B cell (primary cell): ENCODE measurements at regions not wholly inside any gene's neighbourhood (a gene's known extent, or its start where the extent isn't known, plus 50 kb on each side); places are given as distances from the start of the nearest gene placed in this dataset.

Source experiments
- ATAC-seq: fragments of 200-7000 bp; cut with Tn5 transposase; one replicate; pipeline ENCODE4 v1.10.0; 2021; ENCODE audit warnings: low read depth, mild to moderate bottlenecking, moderate number of reproducible peaks, moderate library complexity
- CTCF ChIA-PET: fragments of 350-600 bp; sonication (Branson Sonifier 250); formaldehyde crosslinking; loops from one replicate; lab custom pipeline; 2021; ENCODE audit warnings: antibody characterized with exemption, inconsistent platforms; lab: Charles Lee
- POLR2A ChIA-PET: fragments of 350-600 bp; sonication (Branson Sonifier 250); formaldehyde crosslinking; loops from one replicate; lab custom pipeline; 2021; ENCODE audit warnings: antibody characterized with exemption; lab: Charles Lee
- DNase-seq: peaks from one replicate; pipeline ENCODE4 v3.0.0; 2013
- H2AFZ ChIP-seq: 2 replicates; pipeline ENCODE4 v1.6.1; 2012; ENCODE audit warnings: mild to moderate bottlenecking, low read depth, low read length; ENCODE audit not compliant: insufficient read depth, poor library complexity, severe bottlenecking
- H3K27ac ChIP-seq, 2 donors: 1 replicate in 1 of 2; 2 replicates in 1 of 2; pipeline ENCODE4 v1.5.1; 2012 to 2013; ENCODE audit warnings: low read length in 2 of 2, mild to moderate bottlenecking in 2 of 2, moderate library complexity in 1 of 2
- H3K27me3 ChIP-seq, 4 experiments: fragments of 200-600 bp in 1 of 4; sonication (generic) in 1 of 4; replicated peaks in 1 of 4; 1 replicate in 2 of 4; 2 replicates in 2 of 4; pipeline versions ENCODE4 v1.6.1 to v1.7.0; 2013 to 2016; ENCODE audit warnings: low read length in 3 of 4, mild to moderate bottlenecking in 2 of 4, mixed read lengths in 1 of 4, moderate library complexity in 1 of 4; ENCODE audit not compliant: insufficient read depth in 4 of 4, control insufficient read depth in 3 of 4; ENCODE audit errors: control extremely low read depth in 1 of 4
- H3K36me3 ChIP-seq, 2 experiments: replicated peaks in 1 of 2; 1 replicate in 1 of 2; 2 replicates in 1 of 2; pipeline versions ENCODE4 v1.6.1 to v1.7.1; 2013; ENCODE audit warnings: low read length in 1 of 2; ENCODE audit not compliant: insufficient read depth in 2 of 2, control insufficient read depth in 1 of 2; ENCODE audit errors: control extremely low read depth in 1 of 2, extremely low read depth in 1 of 2
- H3K4me1 ChIP-seq, 2 donors: fragments of 200-600 bp in 1 of 2; sonication (generic) in 1 of 2; 1 replicate in 1 of 2; 2 replicates in 1 of 2; pipeline versions ENCODE4 v1.5.1 to v1.6.1; 2013 to 2017; ENCODE audit warnings: low read length in 2 of 2; ENCODE audit not compliant: control insufficient read depth in 2 of 2, insufficient read depth in 2 of 2
- H3K4me2 ChIP-seq: replicated peaks from 2 replicates; pipeline ENCODE3; 2012; ENCODE audit warnings: mild to moderate bottlenecking, low read depth, low read length; ENCODE audit not compliant: poor library complexity, severe bottlenecking
- H3K4me3 ChIP-seq, 5 experiments: fragments of 200-600 bp in 1 of 5; sonication (generic) in 1 of 5; 1 replicate in 3 of 5; 2 replicates in 2 of 5; pipeline versions ENCODE4 v1.5.1 to v1.7.0; 2011 to 2016; ENCODE audit warnings: low read length in 4 of 5, mild to moderate bottlenecking in 4 of 5, low read depth in 2 of 5, control low read depth in 1 of 5, moderate library complexity in 1 of 5; ENCODE audit not compliant: insufficient read depth in 1 of 5; ENCODE audit errors: control extremely low read depth in 1 of 5, extremely low read depth in 1 of 5
- H3K79me2 ChIP-seq: fragments of 200-600 bp; sonication (generic); one replicate; pipeline ENCODE4 v1.6.0; 2016; ENCODE audit warnings: low read length; ENCODE audit not compliant: control insufficient read depth, insufficient read depth
- H3K9ac ChIP-seq: fragments of 200-600 bp; sonication (generic); 2 replicates; pipeline ENCODE4 v1.6.1; 2017; ENCODE audit warnings: mild to moderate bottlenecking, low read length, moderate library complexity
- H3K9me3 ChIP-seq, 3 donors: one replicate each; pipeline versions ENCODE4 v1.6.1 to v1.7.1; 2013; ENCODE audit warnings: low read length in 2 of 3; ENCODE audit not compliant: control insufficient read depth in 2 of 3, insufficient read depth in 1 of 3; ENCODE audit errors: control extremely low read depth in 1 of 3
- H4K20me1 ChIP-seq: 2 replicates; pipeline ENCODE4 v1.6.0; 2012; ENCODE audit warnings: mild to moderate bottlenecking, low read length; ENCODE audit not compliant: insufficient read depth, control insufficient read depth, poor library complexity, severe bottlenecking
- H3K27ac Mint-ChIP-seq: one replicate; pipeline ENCODE4 v1.8.0; 2021; ENCODE audit warnings: mixed read lengths
- H3K27me3 Mint-ChIP-seq: one replicate; pipeline ENCODE4 v1.8.0; 2021; ENCODE audit warnings: mixed read lengths
- H3K4me1 Mint-ChIP-seq: one replicate; pipeline ENCODE4 v1.8.0; 2021; ENCODE audit warnings: mixed read lengths
- H3K4me3 Mint-ChIP-seq: one replicate; pipeline ENCODE4 v1.8.0; 2021; ENCODE audit warnings: mixed read lengths
- H3K9me3 Mint-ChIP-seq: one replicate; pipeline ENCODE4 v1.8.0; 2022; ENCODE audit warnings: mixed read lengths; ENCODE audit not compliant: insufficient read depth
- EZH2 ChIP-seq: IDR thresholded peaks from 2 replicates; pipeline ENCODE4 v1.6.1; 2012; ENCODE audit warnings: borderline replicate concordance, low read depth, mild to moderate bottlenecking, moderate library complexity, low read length; ENCODE audit not compliant: insufficient read depth, poor library complexity, severe bottlenecking
- WGBS: methylation state at CpG from one replicate; pipeline ENCODE4 v1.1.5; 2013; ENCODE audit warnings: missing lambda C conversion rate; ENCODE audit not compliant: insufficient coverage; 5-methylcytosine and 5-hydroxymethylcytosine counted together
- intact Hi-C: fragments of 100-400 bp; cut with micrococcal nuclease; formaldehyde crosslinking; loops from one replicate; pipeline ENCODE4 v1.10.0; 2022
- TF ChIP-seq, protein P1 (sequence below): fragments of 200-600 bp; IDR thresholded peaks from one replicate; pipeline ENCODE4 v1.8.0; 2022; ENCODE audit warnings: antibody characterized with exemption, mild to moderate bottlenecking

DNA sequence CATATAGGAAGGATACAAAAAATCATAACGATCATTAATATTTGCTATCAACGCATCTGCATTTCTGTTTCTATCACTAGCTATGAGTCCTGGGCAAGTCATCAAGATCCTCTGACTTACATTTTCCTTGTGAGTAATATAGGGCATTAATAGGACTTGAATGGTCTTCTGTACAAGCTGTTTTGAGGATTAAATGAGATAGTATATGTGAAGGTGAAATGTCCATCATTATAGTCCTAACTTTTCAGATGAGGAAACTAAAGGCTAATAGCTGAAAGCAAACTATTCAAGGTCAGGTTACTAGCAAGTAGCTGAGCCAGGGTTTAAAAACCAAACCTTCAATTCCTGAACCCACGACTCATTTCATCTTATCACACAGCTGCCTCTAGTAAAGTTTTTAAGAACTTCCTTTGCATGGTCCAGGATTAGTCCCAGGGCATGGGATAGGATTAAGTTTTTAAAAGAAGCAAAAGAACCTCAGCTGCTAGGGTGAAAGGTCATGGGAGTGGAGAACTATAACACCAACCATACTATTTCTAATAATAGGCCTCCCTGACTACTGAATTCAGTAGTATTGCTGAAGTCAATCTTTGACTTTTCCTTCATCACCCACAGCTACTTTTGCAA is 101.4 kb upstream of the ADAMTS20 start:
- no peaks in the 10 kb centered on the region for H3K4me1 Mint-ChIP-seq
- POLR2A ChIA-PET = no interaction called here
- H3K4me3 ChIP-seq = no peak overlapping the region
- no peaks in the 10 kb centered on the region for H3K4me1 ChIP-seq
- H3K79me2 ChIP-seq = no peaks in the 10 kb centered on the region
- H3K27me3 Mint-ChIP-seq = no peaks in the 10 kb centered on the region
- H2AFZ ChIP-seq = no peak overlapping the region
- H3K27me3 ChIP-seq = no peaks in the 10 kb centered on the region
- no peak overlapping the region for H3K27ac Mint-ChIP-seq
- H3K9me3 Mint-ChIP-seq = no peaks in the 10 kb centered on the region
- intact Hi-C loops = no loop called here
- DNase-seq (no peak), ATAC-seq (no peak)
- H3K9ac ChIP-seq = no peak overlapping the region
- no peak overlapping the region for H3K4me3 Mint-ChIP-seq
- no peak for TF ChIP-seq EZH2
- TF ChIP-seq, protein P1, sequence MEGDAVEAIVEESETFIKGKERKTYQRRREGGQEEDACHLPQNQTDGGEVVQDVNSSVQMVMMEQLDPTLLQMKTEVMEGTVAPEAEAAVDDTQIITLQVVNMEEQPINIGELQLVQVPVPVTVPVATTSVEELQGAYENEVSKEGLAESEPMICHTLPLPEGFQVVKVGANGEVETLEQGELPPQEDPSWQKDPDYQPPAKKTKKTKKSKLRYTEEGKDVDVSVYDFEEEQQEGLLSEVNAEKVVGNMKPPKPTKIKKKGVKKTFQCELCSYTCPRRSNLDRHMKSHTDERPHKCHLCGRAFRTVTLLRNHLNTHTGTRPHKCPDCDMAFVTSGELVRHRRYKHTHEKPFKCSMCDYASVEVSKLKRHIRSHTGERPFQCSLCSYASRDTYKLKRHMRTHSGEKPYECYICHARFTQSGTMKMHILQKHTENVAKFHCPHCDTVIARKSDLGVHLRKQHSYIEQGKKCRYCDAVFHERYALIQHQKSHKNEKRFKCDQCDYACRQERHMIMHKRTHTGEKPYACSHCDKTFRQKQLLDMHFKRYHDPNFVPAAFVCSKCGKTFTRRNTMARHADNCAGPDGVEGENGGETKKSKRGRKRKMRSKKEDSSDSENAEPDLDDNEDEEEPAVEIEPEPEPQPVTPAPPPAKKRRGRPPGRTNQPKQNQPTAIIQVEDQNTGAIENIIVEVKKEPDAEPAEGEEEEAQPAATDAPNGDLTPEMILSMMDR = no peak
- no peaks in the 10 kb centered on the region for H3K36me3 ChIP-seq
- H4K20me1 ChIP-seq = no peaks in the 10 kb centered on the region
- no peaks in the 10 kb centered on the region for H3K9me3 ChIP-seq
- no peak overlapping the region for H3K4me2 ChIP-seq
- no CpG with 5 or more reads among the region's 3 CpGs for WGBS
- CTCF ChIA-PET = no interaction called here
- no peak overlapping the region for H3K27ac ChIP-seq

DNA sequence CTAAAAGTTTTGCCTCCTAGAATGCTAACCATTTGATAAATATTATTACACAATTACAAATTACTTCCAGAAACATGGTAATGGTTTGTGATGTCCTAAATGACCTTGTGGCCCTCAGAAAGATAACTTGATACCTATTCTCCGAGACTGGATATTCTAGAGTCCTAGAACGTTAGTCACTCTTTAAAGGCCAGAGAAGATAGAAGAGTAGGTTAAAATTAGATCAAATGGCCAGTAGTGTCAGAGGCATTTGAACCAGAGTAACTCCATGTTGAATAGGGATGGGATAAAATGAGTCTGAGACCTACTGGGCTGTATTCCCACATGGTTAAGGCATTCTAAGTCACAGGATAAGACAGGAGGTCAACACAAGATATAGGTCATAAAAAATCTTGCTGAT is 96.6 kb upstream of the ADAMTS20 start:
- Histone ChIP-seq H3K36me3 (no peaks in the 10 kb centered on the region), H3K27ac (no peak overlapping the region), H3K27me3 (no peaks in the 10 kb centered on the region), H3K4me1 (no peaks in the 10 kb centered on the region), H4K20me1 (no peaks in the 10 kb centered on the region), H2AFZ (no peak overlapping the region), H3K9me3 (no peaks in the 10 kb centered on the region), H3K9ac (no peak overlapping the region), H3K4me2 (no peak overlapping the region), H3K79me2 (no peaks in the 10 kb centered on the region), H3K4me3 (no peak overlapping the region)
- DNase-seq (no peak), ATAC-seq (no peak)
- ChIA-PET CTCF (no interaction called here), POLR2A (no interaction called here)
- TF ChIP-seq, protein P1 = no peak
- no peak for TF ChIP-seq EZH2
- H3K4me3 Mint-ChIP-seq = no peak overlapping the region
- no peaks in the 10 kb centered on the region for H3K9me3 Mint-ChIP-seq
- H3K4me1 Mint-ChIP-seq = no peaks in the 10 kb centered on the region
- intact Hi-C loops = no loop called here
- H3K27me3 Mint-ChIP-seq = no peaks in the 10 kb centered on the region
- H3K27ac Mint-ChIP-seq = no peak overlapping the region
- WGBS = 82% methylated on average over 2 of the region's 2 CpGs
